ENCODE measurements at regions not wholly inside any gene's neighbourhood (a gene's known extent, or its start where the extent isn't known, plus 50 kb on each side); places are given as distances from the start of the nearest gene placed in this dataset.

DNA sequence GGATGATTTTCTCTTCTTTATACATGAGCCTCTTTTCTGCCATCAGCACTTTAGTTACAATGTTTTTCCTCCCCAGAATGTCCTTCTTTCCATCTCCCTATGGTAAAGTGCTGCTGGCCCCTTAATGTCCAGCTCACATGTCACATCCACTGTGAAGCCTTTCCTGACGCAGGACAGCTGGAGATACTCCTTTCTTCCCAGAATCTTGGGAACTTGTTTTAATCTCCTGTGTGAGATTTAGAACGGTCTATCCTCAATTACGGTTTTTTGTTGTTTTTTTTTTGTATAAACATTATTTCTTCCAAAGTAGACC lies 147.7 kb upstream of the TSC22D2 start:
- 44% methylated on average over 3 of the region's 3 CpGs for WGBS
- DNase-seq (ENCODE audit: extremely low spot score), result no peak
- H3K36me3 ChIP-seq (ENCODE audit: insufficient read depth), result no peaks in the 10 kb centered on the region
- no peak overlapping the region for H3K4me3 ChIP-seq (ENCODE audit: low read depth, low read length)
- H3K4me1 ChIP-seq (ENCODE audit: insufficient read depth), result no peaks in the 10 kb centered on the region
- no peak overlapping the region for H3K27ac ChIP-seq (ENCODE audit: low read depth)

DNA sequence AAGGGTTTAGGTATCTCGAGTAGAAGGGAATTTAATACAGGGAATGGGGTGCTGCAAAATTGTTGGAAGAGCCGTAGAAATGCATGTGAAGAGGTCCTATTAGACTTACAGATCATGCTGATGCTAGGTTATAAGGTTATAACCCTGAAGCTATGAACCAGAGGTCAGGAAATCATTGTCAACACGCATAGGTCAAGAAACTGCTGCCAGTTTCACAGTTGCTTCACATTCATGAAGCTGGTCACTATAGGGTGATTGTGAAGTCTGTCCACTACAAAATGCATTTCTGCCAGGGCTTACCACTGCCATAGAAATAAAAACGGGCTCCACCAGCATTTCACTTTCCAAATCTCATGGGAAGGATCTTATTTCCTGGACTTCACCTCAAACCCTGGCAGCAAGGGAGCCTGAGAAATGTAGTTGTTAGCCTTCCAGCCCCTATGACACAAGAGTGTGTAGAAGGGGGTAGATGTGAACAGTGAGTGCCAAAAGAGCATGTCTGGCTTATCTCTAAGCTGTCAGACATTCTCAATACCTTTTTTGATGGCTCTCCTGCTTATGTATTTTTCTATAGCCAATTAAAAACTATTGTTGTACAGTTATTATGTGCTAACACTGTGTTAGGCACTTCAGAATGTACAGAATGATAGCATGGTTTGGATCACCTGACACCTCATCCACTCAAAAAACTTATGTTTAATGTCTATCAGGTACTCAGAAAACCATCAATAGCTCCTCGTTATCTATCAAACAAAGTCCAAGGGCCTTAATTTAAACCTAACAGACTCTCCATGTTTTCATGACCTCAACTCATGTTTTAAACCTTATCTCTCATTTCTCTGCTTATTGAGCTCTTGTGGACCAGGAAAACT lies 148.3 kb upstream of the TSC22D2 start:
- Histone ChIP-seq H3K36me3 (ENCODE audit: insufficient read depth) (no peaks in the 10 kb centered on the region), H3K4me1 (ENCODE audit: insufficient read depth) (no peaks in the 10 kb centered on the region), H3K4me3 (ENCODE audit: low read depth, low read length) (no peak overlapping the region), H3K27ac (ENCODE audit: low read depth) (no peak overlapping the region)
- WGBS, result 72% methylated on average over 5 of the region's 5 CpGs
- no peak for DNase-seq (ENCODE audit: extremely low spot score)

DNA sequence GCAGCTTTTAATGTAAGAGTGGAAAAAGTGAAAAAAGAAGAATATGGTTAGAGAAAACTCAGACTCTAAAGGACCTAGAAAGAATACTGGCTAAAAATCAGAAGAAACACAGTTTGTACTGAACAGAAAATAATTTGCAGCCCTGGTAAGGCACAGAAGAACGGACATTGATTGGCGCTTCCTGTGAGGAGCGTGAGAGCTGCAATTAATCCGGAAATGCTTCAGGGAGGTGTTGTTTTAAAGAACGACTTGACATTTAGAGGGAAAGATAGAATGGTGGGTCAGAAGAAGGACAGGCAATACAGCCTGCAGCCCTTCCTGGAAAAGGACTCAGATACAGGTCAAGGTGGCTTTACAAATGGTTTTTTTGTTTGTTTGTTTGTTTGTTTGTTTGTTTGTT lies 151.3 kb upstream of the TSC22D2 start:
- no peaks in the 10 kb centered on the region for H3K4me1 ChIP-seq (ENCODE audit: insufficient read depth)
- 83% methylated on average over 5 of the region's 5 CpGs for WGBS

DNA sequence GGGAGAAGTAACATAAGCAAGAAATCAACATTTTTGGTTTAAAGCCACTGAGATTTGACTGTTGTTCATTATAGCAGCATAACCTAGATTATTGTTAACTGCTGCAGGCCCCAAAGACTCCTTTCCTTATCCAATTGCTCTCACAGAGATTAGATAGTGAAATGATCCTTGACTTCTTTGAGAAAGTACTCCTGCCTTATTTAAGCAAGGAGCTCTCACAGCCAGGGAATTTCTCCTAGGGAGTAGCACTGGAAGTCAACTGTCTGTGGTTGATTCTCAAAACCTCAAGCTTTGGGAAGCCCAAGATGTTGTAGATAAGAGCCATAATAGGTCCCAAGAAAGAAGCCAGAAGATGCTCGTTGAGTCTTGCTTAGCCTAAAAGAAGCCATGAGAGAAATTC lies 151.8 kb upstream of the TSC22D2 start:
- Histone ChIP-seq H3K4me3 (ENCODE audit: low read depth, low read length) (no peak overlapping the region), H3K4me1 (ENCODE audit: insufficient read depth) (no peaks in the 10 kb centered on the region), H3K36me3 (ENCODE audit: insufficient read depth) (no peaks in the 10 kb centered on the region), H3K27ac (ENCODE audit: low read depth) (no peak overlapping the region)
- 53% methylated on average over 1 of the region's 1 CpG for WGBS
- DNase-seq (ENCODE audit: extremely low spot score), result no peak

More for the DNA sequence above, 151.3 kb upstream of the TSC22D2 start:
- Histone ChIP-seq H3K4me3 (ENCODE audit: low read depth, low read length) (no peak overlapping the region), H3K36me3 (ENCODE audit: insufficient read depth) (no peaks in the 10 kb centered on the region), H3K27ac (ENCODE audit: low read depth) (no peak overlapping the region)
- no peak for DNase-seq (ENCODE audit: extremely low spot score)

DNA sequence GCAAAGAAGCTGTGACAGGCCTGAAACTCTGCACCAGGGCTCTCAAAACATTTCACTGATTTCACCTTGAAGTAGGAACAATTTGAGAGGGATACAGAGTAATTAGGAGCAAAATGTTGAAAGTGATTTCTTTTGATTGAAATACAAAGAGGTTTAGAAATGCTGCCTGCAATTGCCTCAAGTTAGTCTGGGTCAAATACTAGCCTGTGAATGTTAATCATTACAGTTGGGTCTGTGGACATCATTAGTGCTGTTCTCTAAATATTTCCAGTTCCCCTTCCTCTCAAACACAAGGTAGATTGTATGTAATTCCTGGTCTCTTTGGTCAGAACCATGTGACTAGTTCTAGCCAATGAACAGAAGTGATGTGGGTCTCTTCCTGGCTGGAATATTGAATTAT lies 152.3 kb upstream of the TSC22D2 start:
- H3K36me3 ChIP-seq (ENCODE audit: insufficient read depth), result no peaks in the 10 kb centered on the region
- H3K4me1 ChIP-seq (ENCODE audit: insufficient read depth), result no peaks in the 10 kb centered on the region
- no peak for DNase-seq (ENCODE audit: extremely low spot score)
- H3K27ac ChIP-seq (ENCODE audit: low read depth), result no peak overlapping the region
- H3K4me3 ChIP-seq (ENCODE audit: low read depth, low read length), result no peak overlapping the region

DNA sequence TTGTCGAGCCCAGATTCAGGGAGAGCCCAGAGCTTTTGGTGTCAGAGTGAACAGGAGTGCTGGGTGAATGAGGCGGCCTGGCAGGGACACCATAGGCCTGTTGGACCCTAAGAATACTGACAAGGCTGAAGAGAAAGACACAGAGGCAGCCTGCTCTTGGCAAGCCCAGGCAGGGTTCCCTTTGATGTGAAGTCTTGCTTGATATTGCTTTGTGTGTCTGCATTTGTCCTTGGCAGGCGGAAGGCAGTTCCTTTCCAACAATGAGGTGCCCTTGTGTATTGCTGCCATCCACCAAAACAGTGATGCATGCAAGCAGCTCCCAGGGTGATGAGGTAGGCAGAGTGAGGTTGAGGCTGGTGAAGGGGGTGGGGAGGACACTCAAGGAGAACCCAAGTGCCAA lies 152.7 kb upstream of the TSC22D2 start:
- 42% methylated on average over 3 of the region's 3 CpGs for WGBS
- Histone ChIP-seq H3K36me3 (ENCODE audit: insufficient read depth) (no peaks in the 10 kb centered on the region), H3K4me3 (ENCODE audit: low read depth, low read length) (no peak overlapping the region), H3K4me1 (ENCODE audit: insufficient read depth) (no peaks in the 10 kb centered on the region), H3K27ac (ENCODE audit: low read depth) (no peak overlapping the region)
- DNase-seq (ENCODE audit: extremely low spot score), result no peak

DNA sequence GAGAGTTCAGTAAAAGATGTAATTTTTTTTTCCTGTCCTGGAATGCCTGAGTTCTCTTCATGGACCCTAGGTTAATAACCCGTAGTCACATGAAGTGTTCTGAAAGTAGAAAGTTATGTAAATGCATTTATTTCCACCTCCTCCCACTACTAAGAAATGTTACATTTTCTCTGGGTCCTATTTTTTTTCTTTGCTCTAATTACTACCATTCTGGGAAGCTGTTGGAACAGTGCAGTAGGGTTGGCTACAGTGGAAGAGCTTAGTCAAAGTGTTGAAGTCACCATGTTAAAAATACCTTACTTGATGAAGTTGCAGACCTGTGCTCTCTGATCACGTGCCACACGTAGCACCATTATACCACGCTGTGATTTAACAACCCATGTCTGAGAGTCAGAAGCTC lies 153.8 kb upstream of the TSC22D2 start:
- WGBS, result 85% methylated on average over 4 of the region's 4 CpGs
- H3K4me3 ChIP-seq (ENCODE audit: low read depth, low read length), result no peak overlapping the region
- no peak overlapping the region for H3K27ac ChIP-seq (ENCODE audit: low read depth)
- no peaks in the 10 kb centered on the region for H3K4me1 ChIP-seq (ENCODE audit: insufficient read depth)
- no peak for DNase-seq (ENCODE audit: extremely low spot score)
- no peaks in the 10 kb centered on the region for H3K36me3 ChIP-seq (ENCODE audit: insufficient read depth)

DNA sequence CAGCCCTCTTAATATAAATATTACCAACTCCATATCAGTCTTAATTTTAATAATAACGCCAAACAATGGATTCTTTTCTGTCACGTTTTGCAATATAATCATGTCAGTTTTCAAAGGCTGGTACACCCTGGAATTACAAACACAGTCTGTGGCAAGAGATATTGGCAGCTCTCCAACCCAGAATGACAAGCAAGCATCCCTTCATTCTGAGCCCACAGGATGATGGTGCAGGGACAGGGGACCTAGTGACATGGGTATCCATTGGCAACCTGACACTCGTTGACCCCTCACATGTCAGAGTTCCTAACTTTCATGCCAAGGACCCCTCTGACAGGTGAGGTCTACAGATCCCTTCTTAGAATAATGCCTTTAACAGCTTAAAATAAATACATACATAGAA lies 154.5 kb upstream of the TSC22D2 start:
- no peaks in the 10 kb centered on the region for H3K4me1 ChIP-seq (ENCODE audit: insufficient read depth)
- no peak overlapping the region for H3K27ac ChIP-seq (ENCODE audit: low read depth)
- DNase-seq (ENCODE audit: extremely low spot score), result no peak
- no peak overlapping the region for H3K4me3 ChIP-seq (ENCODE audit: low read depth, low read length)
- no peaks in the 10 kb centered on the region for H3K36me3 ChIP-seq (ENCODE audit: insufficient read depth)
- WGBS, result 64% methylated on average over 3 of the region's 3 CpGs

DNA sequence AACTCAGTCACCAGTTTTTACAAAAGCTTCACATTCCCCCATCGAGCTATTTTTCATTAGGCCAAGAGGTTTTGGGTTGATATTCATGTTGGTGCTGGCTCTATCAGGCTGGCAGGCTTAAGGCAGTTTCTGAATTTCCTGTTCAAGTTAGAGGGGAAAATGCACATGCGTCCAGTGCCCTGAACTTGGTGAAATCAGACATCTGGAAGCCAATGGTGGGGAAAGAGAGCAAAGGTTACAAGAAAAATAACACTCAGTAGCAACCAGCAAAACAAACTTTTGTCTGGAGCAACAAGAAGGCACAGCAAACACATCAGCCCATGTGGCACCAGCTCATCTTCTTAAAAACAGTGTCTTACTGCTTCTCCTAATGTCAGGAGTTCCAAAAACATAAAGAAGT lies 155.6 kb upstream of the TSC22D2 start:
- Histone ChIP-seq H3K27ac (ENCODE audit: low read depth) (no peak overlapping the region), H3K4me3 (ENCODE audit: low read depth, low read length) (no peak overlapping the region), H3K36me3 (ENCODE audit: insufficient read depth) (no peaks in the 10 kb centered on the region), H3K4me1 (ENCODE audit: insufficient read depth) (no peaks in the 10 kb centered on the region)
- WGBS, result 33% methylated on average over 2 of the region's 2 CpGs
- DNase-seq (ENCODE audit: extremely low spot score), result no peak

DNA sequence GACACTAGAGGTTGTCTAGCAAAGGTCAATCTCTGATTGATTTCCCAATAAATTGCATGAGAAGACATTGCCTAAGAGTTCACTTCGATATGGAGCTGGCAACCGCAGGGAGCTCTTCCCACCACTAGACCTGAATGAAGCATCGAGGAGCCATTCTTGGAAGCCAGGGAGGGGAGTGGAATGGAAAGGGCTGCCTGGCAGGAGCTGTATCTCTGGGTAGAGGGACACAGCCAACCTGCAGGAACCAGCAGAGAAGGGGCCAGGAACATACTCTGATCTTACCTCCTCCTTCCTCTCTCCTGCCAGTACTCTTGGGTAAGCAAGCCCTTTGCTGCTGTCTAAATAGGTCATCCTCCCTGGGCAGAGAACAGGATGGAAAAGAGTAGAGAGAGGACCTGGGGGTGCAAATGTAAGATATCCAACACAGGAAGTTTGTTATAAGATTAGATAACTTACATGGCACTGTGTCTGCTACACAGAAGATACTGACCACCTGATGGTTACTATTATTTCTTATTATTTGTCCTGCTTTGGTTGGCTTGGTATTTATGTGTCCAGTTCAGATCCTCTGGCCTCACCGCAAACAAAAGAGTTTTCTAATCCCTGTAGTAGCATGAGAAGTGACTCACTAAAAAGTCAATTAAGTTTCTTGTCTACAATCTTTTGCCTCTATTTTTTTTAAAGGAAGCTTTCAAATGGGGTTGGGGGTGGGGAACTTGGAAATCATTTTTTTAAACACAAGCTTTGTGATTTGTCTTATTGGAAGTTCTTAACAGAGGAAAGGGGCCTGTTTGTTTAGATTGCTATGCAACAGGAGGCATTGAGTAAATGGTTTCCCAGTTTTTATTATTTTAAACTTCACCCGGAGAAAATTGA lies 156.7 kb upstream of the TSC22D2 start:
- 63% methylated on average over 5 of the region's 5 CpGs for WGBS
- no peak for DNase-seq (ENCODE audit: extremely low spot score)
- Histone ChIP-seq H3K4me3 (ENCODE audit: low read depth, low read length) (no peak overlapping the region), H3K36me3 (ENCODE audit: insufficient read depth) (no peaks in the 10 kb centered on the region), H3K27ac (ENCODE audit: low read depth) (no peak overlapping the region), H3K4me1 (ENCODE audit: insufficient read depth) (no peaks in the 10 kb centered on the region)

DNA sequence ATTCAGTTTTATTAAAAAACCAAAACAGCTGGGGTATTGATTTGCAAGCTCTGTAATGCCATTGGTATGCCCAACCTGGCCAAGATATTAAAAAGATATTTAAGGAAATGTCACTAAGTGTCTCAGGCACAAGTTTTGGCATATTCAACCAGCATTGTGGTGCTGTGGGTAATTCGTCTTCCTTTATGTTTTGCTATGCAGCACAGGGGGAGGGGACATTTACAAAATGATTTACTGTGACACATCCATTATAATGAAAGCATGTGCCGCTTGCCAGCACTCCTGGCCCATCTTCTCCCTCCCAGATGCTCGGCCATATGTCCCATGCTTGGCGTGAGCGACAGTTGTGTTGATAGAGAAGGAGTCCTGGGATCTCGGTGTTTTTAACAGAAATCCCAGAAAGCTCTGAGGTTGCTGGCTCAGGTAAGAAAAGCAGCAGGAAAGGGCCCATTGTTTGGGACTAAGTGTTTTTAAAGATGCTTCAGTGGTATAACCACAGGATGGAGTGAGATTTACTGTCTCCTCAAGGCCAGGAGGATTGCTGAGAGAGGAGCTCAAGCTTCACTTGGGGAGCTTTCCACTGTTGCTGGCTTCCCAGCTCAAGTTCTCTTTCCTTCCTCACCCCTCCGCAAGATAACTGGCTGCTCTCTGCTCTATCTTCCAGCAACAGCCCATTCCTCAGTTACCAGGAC lies 158.2 kb upstream of the TSC22D2 start:
- H3K27ac ChIP-seq (ENCODE audit: low read depth), result no peak overlapping the region
- DNase-seq (ENCODE audit: extremely low spot score), result no peak
- no peaks in the 10 kb centered on the region for H3K36me3 ChIP-seq (ENCODE audit: insufficient read depth)
- no peaks in the 10 kb centered on the region for H3K4me1 ChIP-seq (ENCODE audit: insufficient read depth)
- 71% methylated on average over 7 of the region's 7 CpGs for WGBS
- no peak overlapping the region for H3K4me3 ChIP-seq (ENCODE audit: low read depth, low read length)

DNA sequence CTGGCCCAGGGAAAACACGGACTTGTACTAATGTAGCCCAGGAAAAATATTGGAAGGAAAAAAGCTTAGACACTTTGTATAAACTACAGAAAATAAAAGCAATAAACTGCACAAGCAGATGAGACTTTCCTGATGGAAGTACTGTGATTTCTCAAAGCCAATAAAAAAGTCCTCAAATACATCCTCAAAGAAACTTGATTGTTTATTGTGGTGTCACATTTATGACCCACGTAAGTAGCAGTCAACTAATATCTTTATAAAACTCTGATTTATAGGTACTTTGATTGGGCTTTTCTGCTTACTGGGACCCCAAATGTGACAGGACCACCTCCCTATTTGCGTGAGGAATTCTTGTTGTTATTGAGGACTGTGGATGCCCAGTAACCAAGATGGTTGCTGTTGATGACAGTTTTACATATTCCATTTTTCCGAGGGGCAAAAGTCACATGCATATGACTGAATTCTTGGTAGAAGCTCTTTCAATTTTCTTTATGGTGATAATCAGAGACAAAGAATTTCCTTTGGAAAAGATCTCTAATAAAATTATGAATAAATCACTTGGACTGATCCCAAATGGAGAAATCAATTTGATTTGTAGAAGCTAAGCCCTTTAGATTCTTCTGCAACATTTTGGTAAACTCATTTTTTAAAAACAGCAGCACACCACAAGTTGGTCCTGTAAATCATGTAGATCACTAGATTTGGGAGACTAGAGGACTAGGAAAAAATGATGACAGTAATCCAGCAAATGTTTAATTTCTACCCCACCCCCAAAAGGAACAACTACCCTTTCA lies 159.0 kb upstream of the TSC22D2 start:
- Histone ChIP-seq H3K27ac (ENCODE audit: low read depth) (no peak overlapping the region), H3K4me1 (ENCODE audit: insufficient read depth) (no peaks in the 10 kb centered on the region), H3K4me3 (ENCODE audit: low read depth, low read length) (no peak overlapping the region), H3K36me3 (ENCODE audit: insufficient read depth) (no peaks in the 10 kb centered on the region)
- no peak for DNase-seq (ENCODE audit: extremely low spot score)
- 30% methylated on average over 4 of the region's 4 CpGs for WGBS

DNA sequence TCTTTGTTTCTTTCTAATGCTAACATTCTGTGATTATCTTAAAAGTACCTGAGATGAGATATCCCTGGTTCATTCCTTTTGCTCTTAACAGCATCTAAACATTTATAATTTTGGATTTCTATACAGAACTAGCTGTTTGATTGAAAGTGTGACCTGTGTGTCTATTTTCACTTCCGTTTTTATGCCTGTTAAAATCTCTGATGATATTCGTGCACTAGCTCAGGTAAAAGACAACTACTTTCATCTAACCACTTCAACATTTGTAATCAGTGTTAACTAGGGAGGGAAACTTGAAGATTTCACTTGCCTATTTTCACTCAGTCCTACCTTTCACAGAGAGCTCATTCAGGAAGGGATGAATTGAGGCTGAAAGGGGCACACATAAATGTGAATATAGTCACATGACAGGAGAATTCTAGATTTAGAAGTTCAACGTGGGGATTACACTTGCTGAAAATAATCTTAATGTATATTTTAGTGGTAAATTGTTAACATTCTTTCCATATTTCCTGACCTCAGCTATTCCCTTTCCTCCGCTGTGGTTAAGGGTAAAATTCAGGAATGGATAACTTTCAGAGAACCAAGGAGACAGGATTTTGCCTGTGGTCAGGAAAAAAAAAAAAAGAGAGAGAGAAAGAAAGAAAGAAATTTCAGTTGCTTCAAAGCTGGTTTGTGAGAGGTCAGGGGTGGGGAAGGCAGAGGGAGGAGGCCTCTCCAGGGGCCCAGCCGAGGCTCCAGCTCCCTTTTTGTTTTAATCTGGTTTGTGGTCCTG lies 159.8 kb upstream of the TSC22D2 start:
- 38% methylated on average over 5 of the region's 5 CpGs for WGBS
- DNase-seq (ENCODE audit: extremely low spot score), result no peak
- no peak overlapping the region for H3K27ac ChIP-seq (ENCODE audit: low read depth)
- no peaks in the 10 kb centered on the region for H3K4me1 ChIP-seq (ENCODE audit: insufficient read depth)
- H3K4me3 ChIP-seq (ENCODE audit: low read depth, low read length), result no peak overlapping the region
- no peaks in the 10 kb centered on the region for H3K36me3 ChIP-seq (ENCODE audit: insufficient read depth)
